Tibial nerve (tissue), 4 donors: ENCODE measurements at regions not wholly inside any gene's neighbourhood (a gene's known extent, or its start where the extent isn't known, plus 50 kb on each side); places are given as distances from the start of the nearest gene placed in this dataset.
"Not testable (repeated sequence)": the region's sequence is repeated elsewhere in the genome, so short reads cannot be mapped to it uniquely, and the experiment has no call there.

ENCODE experiments used
- DNase-seq, 2 donors: peaks; one replicate each; pipeline ENCODE4 v3.0.0-alpha.2; 2019; ENCODE audit warnings: low spot score in 2 of 2
- H3K27ac ChIP-seq, 4 donors: fragments of 200-600 bp; sonication (generic) in 3 of 4; one replicate each; pipeline ENCODE4 v1.5.1; 2017 to 2019; ENCODE audit warnings: mild to moderate bottlenecking in 1 of 4
- H3K27me3 ChIP-seq, 2 donors: fragments of 200-600 bp; sonication (generic) in 1 of 2; one replicate each; pipeline versions ENCODE4 v1.5.1 to v1.6.0; 2017 to 2019
- H3K36me3 ChIP-seq, 3 donors: fragments of 200-600 bp; sonication (generic); one replicate each; pipeline ENCODE4 v1.5.1; 2018 to 2019
- H3K4me1 ChIP-seq, 4 donors: fragments of 200-600 bp; sonication (generic) in 3 of 4; one replicate each; pipeline ENCODE4 v1.5.1; 2017 to 2019
- H3K4me3 ChIP-seq, 4 donors: fragments of 200-600 bp; sonication (generic) in 3 of 4; one replicate each; pipeline ENCODE4 v1.5.1; 2017 to 2019; ENCODE audit warnings: mild to moderate bottlenecking in 1 of 4, moderate library complexity in 1 of 4
- H3K9me3 ChIP-seq, 4 donors: fragments of 200-600 bp; sonication (generic) in 3 of 4; one replicate each; pipeline ENCODE4 v1.5.1; 2017 to 2019
- EP300 ChIP-seq, 2 donors: sonication (generic); formaldehyde crosslinking; IDR thresholded peaks; one replicate each; pipeline ENCODE4 v1.6.1; 2017; ENCODE audit warnings: antibody characterized with exemption in 2 of 2, mild to moderate bottlenecking in 1 of 2
- POLR2A ChIP-seq, 2 donors: fragments of 450-650 bp; IDR thresholded peaks; one replicate each; pipeline ENCODE4 v1.6.1; 2017; ENCODE audit warnings: antibody characterized with exemption in 2 of 2, mild to moderate bottlenecking in 2 of 2, moderate library complexity in 2 of 2
- WGBS, 2 donors: methylation state at CpG; one replicate each; pipeline ENCODE4 v1.1.5; 2018; 5-methylcytosine and 5-hydroxymethylcytosine counted together
- TF ChIP-seq, protein P1 (sequence below), 5 experiments: fragments of 200-600 bp in 3 of 5; fragments of 450-650 bp in 2 of 5; sonication (generic) in 3 of 5; IDR thresholded peaks; one replicate each; pipeline ENCODE4 v1.5.1; 2016 to 2019; ENCODE audit warnings: antibody characterized with exemption in 5 of 5, mild to moderate bottlenecking in 3 of 5, moderate library complexity in 2 of 5

DNA sequence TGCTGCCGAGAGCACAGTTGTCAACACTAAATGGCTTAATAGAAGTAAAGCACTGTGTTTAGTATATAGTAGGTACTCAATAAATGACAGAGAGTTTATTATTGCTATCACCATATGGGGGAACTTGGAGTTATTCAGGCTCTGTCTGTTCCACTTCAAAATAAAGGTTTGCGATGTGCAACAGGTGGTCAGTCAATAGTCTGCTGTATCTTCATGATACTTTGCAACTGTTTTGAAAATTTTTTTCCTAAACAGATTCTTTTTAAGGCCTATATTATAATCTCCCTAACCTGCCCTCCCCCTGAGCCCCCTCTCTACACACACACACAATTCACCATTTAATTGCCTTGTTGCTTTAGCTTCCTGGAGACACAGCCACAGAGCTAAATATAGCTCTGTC lies 164.7 kb upstream of the NR2F2 start:
- 82 to 85% methylated on average over 2 of the region's 2 CpGs for WGBS, 2 donors
- H3K27ac ChIP-seq, result peak overlapping the region in 3 of 4 donors; percentile 69 to 80 (median 72)

DNA sequence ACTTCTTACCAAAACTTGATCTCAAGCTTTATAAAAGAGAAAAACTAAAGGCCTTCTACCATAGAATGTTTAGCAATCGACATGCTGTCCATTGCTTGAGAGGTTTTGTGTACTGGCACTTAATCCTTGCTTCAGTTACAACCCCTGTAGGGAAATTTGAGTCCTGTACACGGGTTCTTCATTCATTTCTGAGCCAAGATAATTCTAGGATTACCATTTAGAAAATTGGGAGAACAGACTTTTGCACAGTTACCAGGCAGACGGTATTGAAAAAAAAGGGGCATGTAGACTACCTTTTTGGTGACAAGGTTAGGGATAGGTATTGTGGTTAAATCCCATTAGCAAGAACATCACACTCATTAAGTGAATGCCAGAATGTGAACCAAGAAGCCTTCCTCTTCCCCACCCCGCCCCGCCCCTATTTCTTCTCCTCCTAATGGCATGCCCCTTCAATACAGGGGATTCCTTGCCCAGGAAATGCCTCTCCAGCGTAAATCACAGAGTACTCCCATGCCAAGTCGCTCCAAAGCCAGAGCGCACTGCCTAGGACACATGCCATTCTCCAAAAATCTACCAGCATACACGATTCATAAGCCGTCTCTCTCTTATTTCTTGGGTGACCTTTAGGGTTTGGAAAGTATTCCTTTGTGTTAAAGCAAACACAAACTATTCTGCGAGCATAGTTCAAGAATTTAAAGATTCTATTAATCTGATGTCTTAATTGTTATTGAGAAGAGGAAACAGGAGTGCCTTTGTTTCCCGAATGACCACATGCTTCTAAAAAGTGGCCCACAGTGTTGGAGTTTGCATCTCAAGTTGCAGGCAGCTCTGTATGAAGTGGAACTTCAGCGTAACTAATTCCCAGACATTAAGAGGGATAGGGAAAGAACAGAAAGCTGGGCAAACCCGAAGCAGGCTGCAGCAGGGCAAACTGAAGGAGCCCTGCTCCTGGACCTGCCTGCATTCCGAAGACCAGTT lies 164.0 kb upstream of the NR2F2 start:
- no peaks in the 10 kb centered on the region for H3K27me3 ChIP-seq
- TF ChIP-seq, protein P1, sequence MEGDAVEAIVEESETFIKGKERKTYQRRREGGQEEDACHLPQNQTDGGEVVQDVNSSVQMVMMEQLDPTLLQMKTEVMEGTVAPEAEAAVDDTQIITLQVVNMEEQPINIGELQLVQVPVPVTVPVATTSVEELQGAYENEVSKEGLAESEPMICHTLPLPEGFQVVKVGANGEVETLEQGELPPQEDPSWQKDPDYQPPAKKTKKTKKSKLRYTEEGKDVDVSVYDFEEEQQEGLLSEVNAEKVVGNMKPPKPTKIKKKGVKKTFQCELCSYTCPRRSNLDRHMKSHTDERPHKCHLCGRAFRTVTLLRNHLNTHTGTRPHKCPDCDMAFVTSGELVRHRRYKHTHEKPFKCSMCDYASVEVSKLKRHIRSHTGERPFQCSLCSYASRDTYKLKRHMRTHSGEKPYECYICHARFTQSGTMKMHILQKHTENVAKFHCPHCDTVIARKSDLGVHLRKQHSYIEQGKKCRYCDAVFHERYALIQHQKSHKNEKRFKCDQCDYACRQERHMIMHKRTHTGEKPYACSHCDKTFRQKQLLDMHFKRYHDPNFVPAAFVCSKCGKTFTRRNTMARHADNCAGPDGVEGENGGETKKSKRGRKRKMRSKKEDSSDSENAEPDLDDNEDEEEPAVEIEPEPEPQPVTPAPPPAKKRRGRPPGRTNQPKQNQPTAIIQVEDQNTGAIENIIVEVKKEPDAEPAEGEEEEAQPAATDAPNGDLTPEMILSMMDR (IDR thresholded peaks at IDR 0.05), result no peak
- no peak for TF ChIP-seq POLR2A (IDR thresholded peaks at IDR 0.05)
- peak; percentile 41 to 71 for TF ChIP-seq EP300 (IDR thresholded peaks at IDR 0.05)
- 28 to 39% methylated on average over 15 of the region's 15 CpGs for WGBS, 2 donors
- peak overlapping the region in 3 of 4 donors; percentile 69 to 80 (median 72) for H3K27ac ChIP-seq
- DNase-seq, result no peak
- H3K4me1 ChIP-seq, result peaks cover 0 to 38% (median 15%) of the 10 kb centered on the region in 4 donors
- H3K9me3 ChIP-seq, result no peaks in the 10 kb centered on the region
- no peak overlapping the region for H3K4me3 ChIP-seq
- H3K36me3 ChIP-seq, result no peaks in the 10 kb centered on the region

More for the DNA sequence above, 164.7 kb upstream of the NR2F2 start:
- DNase-seq, result no peak
- H3K4me1 ChIP-seq, result peaks cover 0 to 41% (median 15%) of the 10 kb centered on the region in 4 donors
- H3K27me3 ChIP-seq, result no peaks in the 10 kb centered on the region
- no peaks in the 10 kb centered on the region for H3K9me3 ChIP-seq
- no peaks in the 10 kb centered on the region for H3K36me3 ChIP-seq
- H3K4me3 ChIP-seq, result no peak overlapping the region
- no peak for TF ChIP-seq POLR2A (IDR thresholded peaks at IDR 0.05)

DNA sequence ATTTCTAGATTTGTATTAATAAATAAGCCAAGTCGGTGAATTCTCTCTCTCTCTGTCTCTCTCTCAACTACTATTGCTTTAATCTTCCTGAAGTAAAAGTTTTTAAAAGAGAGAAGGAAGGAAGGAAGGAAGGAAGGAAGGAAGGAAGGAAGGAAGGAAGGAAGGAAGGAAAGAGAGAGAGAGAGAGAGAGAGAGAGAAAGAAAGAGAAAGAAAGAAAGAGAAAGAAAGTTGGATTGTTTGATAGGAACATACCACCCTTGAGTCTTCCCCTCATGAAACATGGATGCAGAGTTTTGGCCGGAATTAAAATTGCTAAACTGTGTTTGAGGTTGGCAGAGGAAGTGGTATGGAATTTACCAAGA lies 159.9 kb upstream of the NR2F2 start:
- not testable (repeated sequence) for DNase-seq, H3K4me3 ChIP-seq, H3K27ac ChIP-seq, H3K27me3 ChIP-seq, H3K36me3 ChIP-seq, H3K9me3 ChIP-seq
- WGBS, 2 donors, result 93 to 94% methylated on average over 2 of the region's 2 CpGs
- H3K4me1 ChIP-seq, result peaks cover 0 to 34% (median 11%) of the 10 kb centered on the region in 4 donors

DNA sequence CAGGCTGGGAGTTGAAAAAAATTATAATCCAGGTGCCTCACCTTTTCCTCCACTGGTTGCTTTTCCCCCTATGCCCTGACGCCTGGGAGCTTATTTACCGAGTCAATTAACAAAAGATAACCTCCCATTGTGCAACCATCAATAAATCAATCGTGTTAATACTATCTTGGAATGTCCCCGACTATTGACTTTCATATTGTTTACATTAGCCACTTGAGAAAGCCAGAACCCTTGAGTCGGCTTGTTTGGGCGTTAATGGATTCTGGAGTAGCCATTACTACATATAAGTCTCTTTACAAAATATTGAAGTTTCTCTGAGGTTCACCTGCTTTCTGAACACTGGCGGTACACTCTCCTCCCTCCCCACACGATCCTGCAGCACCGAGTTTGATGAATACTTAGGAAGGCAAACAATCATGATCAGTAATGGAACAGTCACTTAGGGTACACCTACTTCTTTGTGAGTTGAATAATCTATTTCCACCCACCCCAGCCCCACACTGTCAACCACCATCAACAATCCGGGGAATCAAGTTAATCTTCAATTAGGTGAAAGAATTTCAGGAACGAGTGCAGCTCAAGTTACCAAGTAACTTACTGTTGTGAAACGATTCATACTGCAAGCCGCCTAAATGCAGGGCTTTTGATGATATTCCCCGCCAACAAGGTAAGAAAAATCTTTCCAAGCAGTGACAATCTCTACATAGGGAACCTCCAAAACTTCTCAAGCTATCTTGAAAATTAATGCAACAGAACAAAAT lies 159.3 kb upstream of the NR2F2 start:
- Histone ChIP-seq H3K36me3 (no peaks in the 10 kb centered on the region), H3K27ac (no peak overlapping the region), H3K4me1 (peaks cover 0 to 29% (median 8%) of the 10 kb centered on the region in 4 donors), H3K9me3 (no peaks in the 10 kb centered on the region), H3K27me3 (no peaks in the 10 kb centered on the region), H3K4me3 (no peak overlapping the region)
- no peak for DNase-seq
- 73 to 77% methylated on average over 14 of the region's 14 CpGs for WGBS, 2 donors
- TF ChIP-seq POLR2A (IDR thresholded peaks at IDR 0.05) (no peak), EP300 (IDR thresholded peaks at IDR 0.05) (no peak)
- TF ChIP-seq, protein P1 (IDR thresholded peaks at IDR 0.05), result no peak

DNA sequence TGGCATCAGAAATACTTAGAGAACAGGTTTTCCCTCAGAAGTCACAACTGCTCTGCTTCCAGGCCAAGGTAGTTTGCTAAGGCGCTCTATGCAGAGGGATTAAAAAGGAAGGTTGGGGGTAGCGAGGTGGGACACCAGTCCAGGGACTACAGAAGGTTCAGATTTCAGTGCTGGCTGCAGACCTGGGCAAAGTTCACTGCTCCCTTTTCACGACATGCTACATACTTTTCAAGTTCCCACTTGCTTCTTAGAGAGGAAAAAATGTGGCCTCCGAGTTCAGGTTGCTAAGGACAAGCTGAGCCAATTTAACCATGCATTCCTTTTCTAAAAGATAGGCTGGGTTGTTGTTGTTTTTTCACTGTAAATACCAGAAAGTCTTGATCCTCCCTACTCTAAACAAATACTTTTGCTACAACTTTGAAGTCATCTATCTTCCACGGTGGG lies 158.6 kb upstream of the NR2F2 start:
- DNase-seq, result no peak
- Histone ChIP-seq H3K36me3 (no peaks in the 10 kb centered on the region), H3K4me1 (peaks cover 0 to 24% (median 5%) of the 10 kb centered on the region in 4 donors), H3K4me3 (no peak overlapping the region), H3K27me3 (no peaks in the 10 kb centered on the region), H3K9me3 (no peaks in the 10 kb centered on the region), H3K27ac (no peak overlapping the region)
- WGBS, 2 donors, result 39 to 42% methylated on average over 5 of the region's 5 CpGs
- TF ChIP-seq EP300 (IDR thresholded peaks at IDR 0.05) (no peak), POLR2A (IDR thresholded peaks at IDR 0.05) (no peak)
- TF ChIP-seq, protein P1 (IDR thresholded peaks at IDR 0.05), result no peak

DNA sequence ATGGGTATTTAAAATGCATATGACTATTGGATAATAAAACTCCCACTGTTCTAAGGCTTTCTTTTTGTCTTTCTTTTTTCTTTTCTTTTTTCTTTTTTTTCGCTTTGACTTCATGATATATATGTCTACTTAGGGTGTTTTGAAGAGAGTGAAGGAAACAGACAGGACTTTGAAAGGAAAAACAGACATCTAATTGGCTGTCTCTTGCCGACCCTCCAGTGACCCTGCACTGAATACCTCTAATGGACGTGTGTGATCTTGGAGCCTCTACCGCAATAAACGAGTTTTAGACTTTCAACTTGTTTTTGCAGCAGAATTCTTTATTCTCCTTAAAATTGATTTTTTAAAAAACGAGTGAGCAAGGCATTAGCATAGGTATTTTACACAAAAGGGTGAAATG lies 158.1 kb upstream of the NR2F2 start:
- H3K27ac ChIP-seq, result no peak overlapping the region

More for the DNA sequence above, 158.1 kb upstream of the NR2F2 start:
- no peak for DNase-seq
- Histone ChIP-seq H3K4me1 (peaks cover 0 to 23% (median 3%) of the 10 kb centered on the region in 4 donors), H3K36me3 (no peaks in the 10 kb centered on the region), H3K27me3 (no peaks in the 10 kb centered on the region), H3K9me3 (no peaks in the 10 kb centered on the region), H3K4me3 (no peak overlapping the region)
- WGBS, 2 donors, result 62 to 63% methylated on average over 6 of the region's 6 CpGs
- no peak for TF ChIP-seq EP300 (IDR thresholded peaks at IDR 0.05)
- TF ChIP-seq POLR2A (IDR thresholded peaks at IDR 0.05), result no peak
- TF ChIP-seq, protein P1 (IDR thresholded peaks at IDR 0.05), result no peak
